KMS-11 (cell line): ENCODE measurements at regions not wholly inside any gene's neighbourhood (a gene's known extent, or its start where the extent isn't known, plus 50 kb on each side); places are given as distances from the start of the nearest gene placed in this dataset.

Experiments used
- H2AFZ ChIP-seq: fragments of 200-600 bp; sonication (generic); 2 replicates; pipeline ENCODE4 v1.6.1; 2016; ENCODE audit warnings: antibody characterized with exemption, mixed run types, low read depth
- H3K27ac ChIP-seq: fragments of 200-600 bp; sonication (generic); 2 replicates; pipeline ENCODE4 v1.6.1; 2016; ENCODE audit warnings: mild to moderate bottlenecking, mixed run types
- H3K27me3 ChIP-seq: fragments of 200-600 bp; sonication (generic); 2 replicates; pipeline ENCODE4 v1.6.1; 2017; ENCODE audit warnings: mild to moderate bottlenecking, low read depth, mixed run types, moderate library complexity; ENCODE audit not compliant: insufficient read depth
- H3K36me3 ChIP-seq: fragments of 200-600 bp; sonication (generic); 2 replicates; pipeline ENCODE4 v1.6.1; 2017; ENCODE audit warnings: mild to moderate bottlenecking, mixed run types; ENCODE audit not compliant: insufficient read depth
- H3K4me1 ChIP-seq: fragments of 200-600 bp; sonication (generic); 2 replicates; pipeline ENCODE4 v1.6.1; 2016; ENCODE audit warnings: mild to moderate bottlenecking, low read depth, mixed run types; ENCODE audit not compliant: poor library complexity, severe bottlenecking
- H3K4me2 ChIP-seq: fragments of 200-600 bp; sonication (generic); 2 replicates; pipeline ENCODE4 v1.7.0; 2016; ENCODE audit warnings: mild to moderate bottlenecking, mixed run types
- H3K4me3 ChIP-seq: fragments of 200-600 bp; sonication (generic); IDR thresholded peaks from 2 replicates; pipeline ENCODE4 v1.6.1; 2017; ENCODE audit warnings: low read depth, low read length, mixed read lengths; ENCODE audit not compliant: insufficient read depth
- H3K79me2 ChIP-seq: fragments of 200-600 bp; sonication (generic); 2 replicates; pipeline ENCODE4 v1.6.1; 2016; ENCODE audit warnings: low read depth, mixed run types; ENCODE audit not compliant: insufficient read depth
- H3K9ac ChIP-seq: fragments of 200-600 bp; sonication (generic); 2 replicates; pipeline ENCODE4 v1.6.1; 2016; ENCODE audit warnings: mild to moderate bottlenecking, mixed run types
- H4K20me1 ChIP-seq: fragments of 200-600 bp; sonication (generic); 2 replicates; pipeline ENCODE4 v1.6.1; 2016; ENCODE audit warnings: mild to moderate bottlenecking, mixed run types; ENCODE audit not compliant: insufficient read depth
- TF ChIP-seq, protein P1 (sequence below): fragments of 200-600 bp; sonication (generic); conservative IDR thresholded peaks from 2 replicates; pipeline ENCODE4 v1.6.1; 2017; ENCODE audit warnings: low read depth, mild to moderate bottlenecking, antibody characterized with exemption, low read length, moderate library complexity, mixed read lengths

DNA sequence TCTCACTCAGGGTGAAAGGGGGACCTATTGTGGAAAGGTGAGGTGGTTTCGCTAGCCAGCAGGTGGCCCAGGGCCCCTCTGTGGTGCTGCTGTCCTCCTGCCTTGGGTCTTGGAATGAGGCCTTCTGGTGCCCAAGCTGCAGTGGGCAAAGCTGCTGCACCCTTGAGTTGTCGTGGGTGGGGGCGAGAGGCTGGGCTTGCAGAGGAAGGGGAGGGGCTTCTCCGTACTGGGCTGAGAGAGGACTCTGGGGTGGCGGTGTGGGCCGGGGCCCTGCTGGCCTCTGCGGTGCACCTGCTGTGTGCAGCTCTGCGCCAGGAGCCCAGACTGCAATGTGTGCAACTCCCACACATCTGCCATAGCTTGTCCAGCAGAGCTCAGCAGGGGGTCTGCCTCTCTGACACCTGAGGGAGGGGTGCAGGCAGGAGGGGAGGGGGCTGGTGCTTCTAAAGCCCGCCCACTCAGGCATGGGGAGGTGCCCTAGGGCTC lies 145.8 kb downstream of the KIF26A start:
- Histone ChIP-seq H3K27me3 (no peaks in the 10 kb centered on the region; the same call in 1 of the 2 replicates), H2AFZ (no peak overlapping the region), H3K4me3 (no peak overlapping the region), H3K36me3 (no peaks in the 10 kb centered on the region), H3K27ac (no peak overlapping the region), H3K4me1 (no peaks in the 10 kb centered on the region), H3K9ac (no peak overlapping the region), H3K79me2 (no peaks in the 10 kb centered on the region), H4K20me1 (no peaks in the 10 kb centered on the region), H3K4me2 (no peak overlapping the region)
- TF ChIP-seq, protein P1, sequence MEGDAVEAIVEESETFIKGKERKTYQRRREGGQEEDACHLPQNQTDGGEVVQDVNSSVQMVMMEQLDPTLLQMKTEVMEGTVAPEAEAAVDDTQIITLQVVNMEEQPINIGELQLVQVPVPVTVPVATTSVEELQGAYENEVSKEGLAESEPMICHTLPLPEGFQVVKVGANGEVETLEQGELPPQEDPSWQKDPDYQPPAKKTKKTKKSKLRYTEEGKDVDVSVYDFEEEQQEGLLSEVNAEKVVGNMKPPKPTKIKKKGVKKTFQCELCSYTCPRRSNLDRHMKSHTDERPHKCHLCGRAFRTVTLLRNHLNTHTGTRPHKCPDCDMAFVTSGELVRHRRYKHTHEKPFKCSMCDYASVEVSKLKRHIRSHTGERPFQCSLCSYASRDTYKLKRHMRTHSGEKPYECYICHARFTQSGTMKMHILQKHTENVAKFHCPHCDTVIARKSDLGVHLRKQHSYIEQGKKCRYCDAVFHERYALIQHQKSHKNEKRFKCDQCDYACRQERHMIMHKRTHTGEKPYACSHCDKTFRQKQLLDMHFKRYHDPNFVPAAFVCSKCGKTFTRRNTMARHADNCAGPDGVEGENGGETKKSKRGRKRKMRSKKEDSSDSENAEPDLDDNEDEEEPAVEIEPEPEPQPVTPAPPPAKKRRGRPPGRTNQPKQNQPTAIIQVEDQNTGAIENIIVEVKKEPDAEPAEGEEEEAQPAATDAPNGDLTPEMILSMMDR: no peak

DNA sequence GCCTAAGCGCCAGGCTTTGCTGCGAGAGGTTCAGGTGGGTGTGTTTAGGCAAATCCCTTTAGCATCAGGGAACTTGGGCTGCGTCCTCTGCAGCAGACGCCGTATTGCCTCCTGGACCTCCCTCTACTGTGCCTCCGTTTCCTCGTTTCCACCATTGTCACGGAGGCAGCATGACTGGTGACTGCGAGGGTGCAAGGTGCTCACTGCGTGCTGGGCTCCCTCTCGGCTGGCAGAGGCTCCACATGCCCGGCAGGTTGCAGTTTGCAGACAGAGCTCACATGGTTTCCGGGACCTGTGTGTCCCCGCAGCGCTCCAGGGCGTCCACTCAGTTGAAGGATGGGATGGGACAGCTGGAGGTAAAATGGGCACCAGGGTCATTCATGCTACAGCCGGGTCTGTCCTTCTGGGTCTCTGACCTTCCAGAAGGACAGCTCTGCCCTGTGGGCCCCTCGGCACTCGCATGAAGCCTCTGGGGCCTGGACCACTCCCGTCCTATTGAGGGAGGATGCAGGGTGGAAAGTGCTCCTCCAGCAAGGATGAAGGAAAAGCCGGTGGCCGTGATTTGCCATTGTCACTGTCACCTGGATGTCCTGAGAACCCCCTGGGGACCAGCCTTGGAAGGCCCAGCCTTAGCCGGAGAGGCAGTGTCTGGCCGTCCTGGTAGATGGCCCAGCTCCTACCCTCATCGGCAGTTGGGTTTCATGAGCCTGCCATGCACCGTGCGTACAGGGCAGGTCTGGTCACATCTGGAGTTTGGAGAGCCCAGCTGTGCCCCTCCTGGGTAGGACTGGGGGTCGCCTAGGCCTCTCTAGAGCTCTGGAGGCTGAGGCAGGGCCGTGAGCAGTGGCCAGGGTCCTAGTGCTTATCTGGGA lies 146.5 kb downstream of the KIF26A start:
- Histone ChIP-seq H3K9ac (no peak overlapping the region), H3K4me2 (no peak overlapping the region), H4K20me1 (no peaks in the 10 kb centered on the region), H3K27ac (no peak overlapping the region), H3K4me1 (no peaks in the 10 kb centered on the region), H2AFZ (no peak overlapping the region), H3K4me3 (no peak overlapping the region), H3K36me3 (no peaks in the 10 kb centered on the region), H3K27me3 (no peaks in the 10 kb centered on the region), H3K79me2 (no peaks in the 10 kb centered on the region)
- TF ChIP-seq, protein P1: no peak

DNA sequence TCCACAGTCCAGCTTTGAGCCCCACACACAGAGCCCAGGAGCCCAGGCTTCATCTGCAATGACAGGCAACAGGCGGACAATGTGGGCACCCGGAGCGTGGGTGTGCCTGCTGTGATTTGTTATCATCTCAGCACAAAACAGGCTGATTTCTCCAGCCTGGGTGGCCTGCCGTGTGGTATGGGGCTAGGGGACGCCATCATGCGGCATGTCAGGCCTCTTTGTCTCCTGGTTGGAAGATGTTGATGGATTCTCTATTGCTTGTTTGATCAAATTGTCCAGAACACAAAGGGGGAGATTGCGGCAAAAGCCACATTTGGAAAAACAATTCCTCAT lies 147.1 kb downstream of the KIF26A start:
- Histone ChIP-seq H3K9ac (no peak overlapping the region), H3K27ac (no peak overlapping the region), H2AFZ (no peak overlapping the region), H3K27me3 (no peaks in the 10 kb centered on the region), H3K4me2 (no peak overlapping the region), H3K36me3 (no peaks in the 10 kb centered on the region), H3K4me3 (no peak overlapping the region), H3K79me2 (no peaks in the 10 kb centered on the region), H3K4me1 (no peaks in the 10 kb centered on the region), H4K20me1 (no peaks in the 10 kb centered on the region)
- TF ChIP-seq, protein P1: no peak

DNA sequence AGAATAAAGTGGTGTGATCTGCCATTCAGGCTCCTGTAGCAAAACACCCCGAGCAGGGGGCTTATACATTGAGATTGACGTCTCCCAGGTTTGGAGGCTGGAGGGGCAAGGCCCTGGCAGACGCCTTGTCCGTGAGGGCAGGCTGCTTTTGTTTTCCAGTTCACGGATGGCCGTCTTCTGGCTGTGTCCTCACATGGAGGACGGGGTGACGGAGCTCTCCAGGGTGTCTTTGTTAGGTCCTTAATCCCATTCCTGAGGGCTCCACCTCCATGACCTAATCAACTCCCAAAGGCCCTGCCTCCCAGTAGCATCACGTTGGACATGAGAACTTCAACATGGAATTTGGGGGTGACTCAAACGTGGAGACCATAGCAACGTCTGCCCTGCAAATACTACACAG lies 147.7 kb downstream of the KIF26A start:
- TF ChIP-seq, protein P1: no peak
- no peaks in the 10 kb centered on the region for H4K20me1 ChIP-seq
- no peaks in the 10 kb centered on the region for H3K36me3 ChIP-seq
- no peaks in the 10 kb centered on the region for H3K79me2 ChIP-seq
- no peak overlapping the region for H3K4me2 ChIP-seq
- H3K9ac ChIP-seq: no peak overlapping the region
- H3K27ac ChIP-seq: no peak overlapping the region
- no peaks in the 10 kb centered on the region for H3K4me1 ChIP-seq
- no peaks in the 10 kb centered on the region for H3K27me3 ChIP-seq
- H2AFZ ChIP-seq: no peak overlapping the region
- no peak overlapping the region for H3K4me3 ChIP-seq
